Suppressor macrophage treated with lipopolysaccharide for 4 hours (primary cell): ENCODE measurements at regions not wholly inside any gene's neighbourhood (a gene's known extent, or its start where the extent isn't known, plus 50 kb on each side); places are given as distances from the start of the nearest gene placed in this dataset.
A peak's percentile ranks its signal among the peaks of the same experiment; 100 is the strongest.

Experiments used
- DNase-seq: peaks from one replicate; pipeline ENCODE4 v3.0.0-alpha.2; 2020

DNA sequence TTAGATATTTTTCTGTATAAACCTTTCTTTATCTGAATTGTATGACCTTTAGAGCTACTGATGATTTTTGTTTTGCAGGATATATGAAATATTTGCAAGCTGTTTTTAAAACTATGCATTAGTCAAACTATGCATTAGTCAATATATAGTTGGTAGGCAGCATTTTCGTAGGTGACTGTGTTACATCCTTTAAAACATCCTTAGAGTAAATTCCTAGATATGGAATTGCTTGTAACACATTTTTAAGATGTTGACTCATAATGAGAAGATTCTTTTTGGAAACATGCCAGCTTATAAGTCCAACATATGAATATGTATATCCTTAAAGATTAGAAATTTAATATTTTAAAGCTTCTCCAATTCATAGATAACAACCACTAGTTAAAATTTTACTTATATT is 1768.5 kb downstream of the PCDH7 start:
- DNase-seq = no peak

DNA sequence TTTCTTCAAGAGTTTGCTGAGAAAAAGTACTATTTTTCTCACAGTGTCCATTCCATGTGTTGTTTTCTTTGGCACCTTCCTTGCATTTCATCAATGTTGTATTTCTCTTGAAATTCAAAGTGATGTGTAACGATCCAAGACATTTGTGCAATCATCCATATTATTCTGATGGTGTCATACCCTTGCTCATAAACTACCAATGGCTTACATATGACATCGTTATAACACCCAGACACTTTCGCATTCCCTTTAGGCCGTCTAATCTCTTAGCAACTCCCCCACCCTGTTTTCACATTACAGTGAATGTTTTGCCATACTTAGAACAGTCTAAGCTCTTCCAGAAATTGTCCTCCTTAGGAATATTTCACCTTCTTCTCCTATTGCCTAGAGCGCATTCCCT is 1779.0 kb downstream of the PCDH7 start:
- DNase-seq = no peak

DNA sequence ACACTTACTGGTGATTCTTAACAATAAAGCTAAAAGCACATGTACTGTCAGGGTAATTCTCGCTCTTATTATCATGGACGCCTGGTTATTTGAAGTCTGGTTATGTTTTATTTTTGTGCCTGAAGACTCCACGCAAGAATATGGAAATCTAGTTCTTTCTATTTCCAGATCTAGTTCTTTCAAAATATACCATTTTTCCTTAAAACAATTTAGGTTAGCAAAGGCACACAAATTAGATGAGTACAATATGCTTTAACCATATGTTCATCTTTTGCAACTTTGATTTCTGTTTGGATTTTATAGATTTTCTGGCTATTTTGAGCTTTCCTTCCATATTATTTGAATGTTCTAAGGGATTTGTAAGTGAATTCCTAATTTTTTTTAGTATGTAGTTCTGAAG is 1783.1 kb downstream of the PCDH7 start:
- no peak for DNase-seq

DNA sequence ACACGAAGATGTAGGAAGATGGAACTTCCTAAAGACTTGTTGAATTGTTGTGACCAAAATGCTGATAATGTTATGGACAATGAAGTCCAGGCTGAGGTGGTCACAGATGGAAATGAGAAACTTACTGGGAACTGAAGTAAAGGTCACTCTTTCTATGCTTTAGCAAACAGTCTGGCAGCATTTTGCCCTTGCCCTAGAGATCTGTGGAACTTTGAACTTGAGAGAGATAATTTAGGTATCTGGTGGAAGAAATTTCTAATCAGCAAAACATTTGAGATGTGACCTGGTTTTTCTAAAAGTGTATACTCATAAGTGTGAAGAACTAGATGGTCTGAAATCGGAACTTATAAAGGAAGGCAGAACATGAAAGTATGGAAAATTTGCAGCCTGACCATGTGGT is 1785.9 kb downstream of the PCDH7 start:
- DNase-seq = no peak

DNA sequence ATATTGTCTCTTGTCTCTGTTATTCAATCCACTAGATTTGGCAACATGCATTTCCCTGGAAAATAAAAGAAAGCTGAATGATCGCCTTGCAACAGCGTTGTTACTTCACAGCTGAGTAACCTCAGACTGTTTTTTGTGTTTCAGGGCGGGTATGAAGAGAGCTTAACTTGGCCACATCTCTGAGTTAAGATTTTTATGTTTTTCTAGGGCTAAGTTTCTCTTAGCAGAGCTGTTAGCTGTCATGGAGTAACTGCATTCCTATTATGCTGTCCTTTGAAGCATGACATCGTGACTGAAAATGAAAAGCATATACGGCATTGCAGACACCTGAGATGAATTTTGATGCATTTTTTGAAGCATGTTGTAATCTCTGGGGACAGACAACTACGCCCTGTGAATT is 1798.9 kb downstream of the PCDH7 start:
- DNase-seq = no peak

DNA sequence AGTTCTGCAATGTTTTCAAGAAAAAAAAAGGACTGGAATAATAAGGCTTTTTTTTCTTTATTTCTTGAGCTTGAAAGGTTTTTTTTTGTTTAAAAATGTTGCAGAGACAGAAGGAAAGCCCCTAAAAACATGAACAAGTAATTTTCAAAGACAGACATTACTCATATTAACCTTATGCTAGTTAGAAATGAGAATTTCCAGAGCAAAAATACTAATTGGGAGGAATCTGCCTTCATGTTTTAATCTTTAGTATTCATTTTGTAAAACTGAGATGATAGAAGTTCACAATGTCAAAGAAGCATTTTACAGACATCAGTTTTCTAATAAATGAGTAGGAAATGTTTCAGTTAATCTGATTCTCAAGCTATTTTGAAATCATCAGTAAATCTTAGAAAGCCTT is 1805.3 kb downstream of the PCDH7 start:
- no peak for DNase-seq

DNA sequence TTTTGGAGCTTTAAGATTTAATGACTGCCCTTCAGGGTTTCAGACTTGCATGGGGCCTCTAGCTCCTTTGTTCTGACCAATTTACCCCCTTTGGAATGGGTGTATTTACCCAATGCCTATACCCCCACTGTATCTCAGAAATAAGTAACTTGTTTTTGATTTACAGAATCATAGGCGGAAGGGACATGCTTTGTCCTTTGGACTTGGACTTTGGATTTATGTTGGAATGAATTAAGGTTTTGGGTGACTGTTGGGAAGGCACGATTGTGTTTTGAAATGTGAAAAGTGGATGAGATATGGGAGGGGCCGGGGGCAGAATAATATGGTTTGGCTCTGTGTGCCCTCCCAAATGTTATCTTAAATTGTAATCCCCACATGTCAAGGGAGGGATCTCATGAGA is 1824.7 kb downstream of the PCDH7 start:
- DNase-seq = no peak

DNA sequence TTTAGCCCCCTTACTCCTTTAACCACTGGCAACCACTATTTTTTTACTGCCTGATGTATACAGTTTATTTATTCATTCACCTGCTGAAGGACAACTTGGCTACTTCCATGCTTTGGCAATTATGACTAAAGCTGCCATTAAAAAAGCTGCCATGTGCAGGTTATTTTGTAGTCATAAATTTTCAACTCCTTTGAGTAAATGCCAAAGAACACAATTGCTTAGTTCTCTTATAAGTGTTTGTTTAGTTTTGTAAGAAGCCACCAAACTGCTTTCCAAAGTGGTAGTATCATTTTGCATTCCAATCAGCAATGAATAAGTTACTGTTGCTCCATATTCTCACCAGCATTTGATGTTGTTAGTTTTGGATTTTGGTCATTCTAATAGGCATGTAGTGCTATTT is 1831.8 kb downstream of the PCDH7 start:
- no peak for DNase-seq

DNA sequence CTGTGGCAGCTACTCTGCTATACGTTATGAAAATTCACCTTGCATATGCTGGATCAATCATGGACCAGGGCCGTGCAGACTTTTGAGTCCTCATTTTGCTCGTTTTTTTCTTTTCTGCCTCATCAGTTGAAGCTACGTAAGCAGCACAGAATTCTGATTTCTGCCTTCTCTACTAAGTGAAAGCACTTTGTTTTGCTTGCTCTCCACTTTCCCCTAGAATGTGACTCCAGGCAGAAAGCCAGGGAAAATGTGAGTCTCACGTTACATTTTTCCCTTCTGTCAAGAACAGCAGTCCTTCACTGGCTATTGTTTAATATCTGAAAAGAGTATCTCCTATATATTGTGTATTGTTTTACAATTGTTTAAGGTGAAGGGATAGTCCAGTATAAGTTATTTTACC is 1840.1 kb downstream of the PCDH7 start:
- DNase-seq = no peak

DNA sequence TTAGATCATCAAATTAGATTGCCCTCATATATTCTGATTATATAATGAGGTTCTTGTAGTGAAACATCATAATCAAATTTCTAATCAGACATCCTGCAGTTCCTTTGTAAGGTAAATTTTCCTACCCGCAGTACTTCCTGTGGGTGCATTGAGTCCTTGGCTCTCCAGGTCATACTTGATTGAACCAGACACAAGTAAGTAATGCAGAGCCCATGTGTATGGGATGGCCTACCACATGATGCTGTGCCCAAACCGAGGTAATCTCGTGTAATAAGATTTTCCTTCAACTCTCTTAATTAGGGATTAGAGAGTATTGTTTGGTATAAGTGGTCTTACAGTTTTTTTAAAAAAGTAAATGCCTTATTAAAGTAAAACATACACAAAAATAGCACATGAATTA is 1841.8 kb downstream of the PCDH7 start:
- DNase-seq = no peak

DNA sequence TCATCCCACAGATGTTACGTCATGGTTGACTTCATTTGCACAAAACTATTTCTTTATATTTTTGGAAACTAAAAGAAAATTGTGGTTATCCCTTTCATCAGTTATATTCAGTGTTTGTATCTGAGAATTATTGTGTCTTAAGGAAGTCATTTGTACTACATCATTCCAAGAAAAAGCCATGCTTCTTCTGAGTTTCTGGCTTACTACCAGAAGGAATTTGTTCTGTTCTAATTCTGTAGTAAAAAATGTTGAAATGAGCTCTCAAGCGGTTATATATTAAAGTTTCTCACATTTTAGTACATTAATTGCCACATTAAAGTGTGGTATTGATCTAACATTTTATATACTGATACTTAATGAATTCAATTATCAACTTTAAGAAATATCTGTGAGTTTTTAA is 1844.5 kb downstream of the PCDH7 start:
- no peak for DNase-seq

DNA sequence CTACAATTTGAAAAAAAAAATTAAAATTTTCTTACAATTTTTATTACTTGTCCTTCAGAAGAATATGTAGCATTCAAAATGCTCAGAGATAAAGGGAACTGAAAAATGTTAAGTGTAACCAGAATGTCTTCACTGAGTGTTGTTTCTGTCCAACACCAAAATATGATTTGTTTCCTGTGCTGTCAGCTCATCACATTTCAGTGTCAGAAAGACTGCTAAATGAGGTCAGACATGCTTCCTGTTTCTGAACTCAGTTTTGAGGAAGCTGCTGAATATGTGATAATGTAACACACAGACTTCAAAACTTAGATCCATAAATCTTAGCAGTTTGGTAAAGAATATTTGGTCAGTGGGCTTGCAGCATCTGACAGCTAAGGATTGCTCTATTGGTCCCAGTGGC is 1849.7 kb downstream of the PCDH7 start:
- DNase-seq = peak; percentile 88

DNA sequence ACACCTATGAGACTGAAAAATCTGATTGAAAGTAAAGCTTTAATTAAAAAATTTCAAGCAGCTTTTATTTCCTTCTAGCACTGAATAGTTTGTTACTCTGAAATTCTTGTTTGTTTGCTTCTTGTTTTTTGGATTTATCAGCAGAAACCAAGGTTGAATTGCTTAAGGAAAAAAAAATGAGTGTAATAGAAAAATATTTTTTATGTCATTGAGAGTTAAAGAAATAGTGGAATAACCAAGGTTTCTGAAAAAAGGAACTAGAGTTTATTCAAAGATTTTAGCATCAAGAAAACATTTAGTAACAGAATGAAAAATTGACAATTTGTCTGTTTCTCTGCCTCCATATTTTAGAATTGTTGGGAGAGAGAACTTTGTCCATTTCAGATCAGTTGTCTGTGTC is 1852.2 kb downstream of the PCDH7 start:
- DNase-seq = no peak

DNA sequence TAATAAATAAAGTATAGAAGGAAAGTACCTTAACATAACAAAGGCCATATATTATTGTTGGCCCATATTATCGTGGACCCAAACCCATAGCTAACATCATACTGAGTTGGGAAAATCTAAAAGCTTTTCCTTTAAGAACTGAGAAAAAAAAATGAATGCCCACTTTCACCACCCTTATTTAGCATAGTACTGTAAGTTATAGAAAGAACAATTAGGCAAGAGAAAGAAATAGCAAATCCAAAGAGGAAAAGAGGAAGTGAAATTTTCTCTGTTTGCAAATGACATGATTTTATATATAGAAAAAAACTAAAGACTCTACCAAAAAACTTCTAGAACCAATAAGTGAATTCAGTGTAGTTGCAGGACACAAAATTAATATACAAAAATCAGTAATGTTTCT is 1854.6 kb downstream of the PCDH7 start:
- peak; percentile 59 for DNase-seq

DNA sequence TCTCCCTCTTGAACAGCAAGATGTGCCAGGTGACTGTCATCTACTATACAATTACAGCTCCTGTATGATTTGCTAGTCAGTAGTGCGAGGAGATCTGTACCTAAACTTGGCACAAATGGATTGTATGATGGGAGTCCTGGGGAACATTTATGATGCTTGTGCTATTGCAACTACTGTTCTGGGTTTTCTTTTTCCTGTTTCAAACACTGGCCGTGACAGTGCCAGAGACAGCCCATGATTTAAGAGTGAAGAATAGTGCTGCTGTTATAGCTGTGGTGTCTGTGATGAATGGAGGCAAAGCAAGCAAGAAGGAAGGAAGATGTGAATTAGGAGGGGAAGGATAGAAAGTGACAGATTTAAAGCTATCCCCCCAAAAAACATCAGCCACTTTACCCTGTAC is 1868.9 kb downstream of the PCDH7 start:
- DNase-seq = no peak

DNA sequence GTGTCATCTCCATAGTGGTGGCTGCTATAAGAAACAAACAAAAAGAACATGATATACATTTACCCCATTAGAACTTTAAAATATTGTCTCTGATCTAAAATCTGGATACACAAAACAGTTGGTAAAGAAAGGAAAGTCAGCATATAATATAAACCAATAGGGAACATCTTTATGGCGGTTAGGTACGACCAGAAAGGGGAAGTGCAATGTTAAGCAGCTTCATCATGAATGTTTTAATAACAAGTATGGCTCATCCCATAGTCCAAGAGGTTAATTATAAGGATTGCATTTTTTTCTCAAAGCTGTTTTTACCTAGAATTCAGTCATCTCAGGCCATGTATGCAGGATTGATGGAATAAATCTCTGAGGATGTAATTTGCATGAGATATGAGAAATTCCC is 1869.7 kb downstream of the PCDH7 start:
- no peak for DNase-seq

DNA sequence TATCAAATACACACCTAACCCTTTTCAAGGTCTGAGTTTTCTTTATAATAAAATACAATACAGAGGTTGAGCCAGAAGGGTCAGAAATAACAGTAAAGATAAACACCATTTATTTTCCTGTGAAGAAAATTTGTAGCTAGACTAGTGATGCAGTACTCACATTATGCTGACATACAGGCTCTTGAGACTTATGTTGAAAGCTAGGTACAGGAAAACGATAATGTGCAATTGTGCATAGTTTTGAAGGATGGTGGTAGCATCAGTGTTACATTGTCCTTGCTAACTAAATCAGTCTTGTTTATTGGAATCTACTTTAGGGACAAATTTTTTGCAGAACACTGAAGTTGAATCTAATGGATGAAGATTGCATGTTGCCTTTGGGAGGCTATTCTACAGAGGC is 1877.2 kb downstream of the PCDH7 start:
- no peak for DNase-seq

DNA sequence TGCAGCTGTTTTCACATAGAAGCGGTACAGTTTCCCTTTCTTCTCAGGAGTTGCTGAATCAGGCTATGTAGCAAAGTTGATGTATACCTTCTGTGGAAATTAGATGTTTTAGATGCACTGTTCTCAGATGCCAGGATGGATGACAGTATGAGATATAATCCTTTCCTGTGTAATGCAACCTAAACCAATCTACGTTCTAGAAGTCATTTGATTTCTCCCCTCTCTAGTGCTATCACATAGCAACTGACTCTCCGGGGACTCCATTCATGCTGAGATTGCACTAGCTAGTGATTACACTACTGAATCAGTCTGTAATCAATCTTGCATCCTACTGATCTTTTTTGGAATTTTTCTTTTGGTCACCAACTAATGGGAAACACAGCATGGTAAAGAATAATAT is 1881.7 kb downstream of the PCDH7 start:
- no peak for DNase-seq

DNA sequence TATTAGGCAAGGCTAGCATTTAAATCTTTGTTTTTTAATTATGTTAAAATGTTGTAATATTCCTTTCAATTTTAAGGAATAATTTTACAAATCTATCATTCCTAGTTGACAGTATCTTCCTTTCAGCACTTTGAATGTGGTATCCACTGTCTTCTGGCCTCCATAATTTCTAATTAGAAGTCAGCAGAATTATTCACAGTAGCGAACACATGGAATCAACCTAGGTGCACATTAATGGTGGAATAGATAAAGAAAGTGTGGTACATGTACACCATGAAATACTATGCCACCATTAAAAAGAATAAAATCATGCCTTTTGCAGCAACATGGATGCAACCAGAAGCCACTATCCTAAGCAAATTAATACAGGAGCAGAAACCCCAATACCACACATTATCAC is 1887.8 kb downstream of the PCDH7 start:
- no peak for DNase-seq

DNA sequence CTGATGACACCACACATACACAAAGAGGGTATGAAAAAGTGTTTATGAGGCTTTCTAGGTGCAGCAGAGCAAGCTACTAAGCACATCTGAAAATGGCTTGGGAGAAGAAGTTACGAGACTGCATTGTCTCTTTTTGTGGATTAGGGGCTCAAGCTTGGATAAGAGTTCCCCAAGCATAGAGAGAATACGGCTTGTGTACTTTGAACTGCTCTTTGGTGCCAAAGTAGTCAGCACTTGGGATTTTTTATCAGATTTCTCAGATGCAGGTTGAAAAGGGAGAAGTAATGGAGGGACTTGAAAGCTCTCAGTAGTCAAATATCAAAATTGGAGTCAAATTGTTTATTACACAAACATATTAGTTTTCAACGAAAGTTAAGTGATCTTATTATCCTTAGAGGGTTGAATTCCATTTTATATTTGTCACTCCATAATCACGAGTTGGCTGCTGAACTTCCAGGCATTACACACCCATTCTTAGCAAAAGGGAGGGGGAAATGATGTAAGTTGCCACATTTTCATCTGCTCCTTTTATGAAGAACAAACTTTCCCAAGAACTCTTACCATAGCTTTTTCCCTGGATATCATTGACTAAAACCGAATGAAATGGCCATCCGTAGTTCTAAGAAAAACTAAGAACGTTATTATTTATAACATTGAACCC is 1904.9 kb downstream of the PCDH7 start:
- no peak for DNase-seq

DNA sequence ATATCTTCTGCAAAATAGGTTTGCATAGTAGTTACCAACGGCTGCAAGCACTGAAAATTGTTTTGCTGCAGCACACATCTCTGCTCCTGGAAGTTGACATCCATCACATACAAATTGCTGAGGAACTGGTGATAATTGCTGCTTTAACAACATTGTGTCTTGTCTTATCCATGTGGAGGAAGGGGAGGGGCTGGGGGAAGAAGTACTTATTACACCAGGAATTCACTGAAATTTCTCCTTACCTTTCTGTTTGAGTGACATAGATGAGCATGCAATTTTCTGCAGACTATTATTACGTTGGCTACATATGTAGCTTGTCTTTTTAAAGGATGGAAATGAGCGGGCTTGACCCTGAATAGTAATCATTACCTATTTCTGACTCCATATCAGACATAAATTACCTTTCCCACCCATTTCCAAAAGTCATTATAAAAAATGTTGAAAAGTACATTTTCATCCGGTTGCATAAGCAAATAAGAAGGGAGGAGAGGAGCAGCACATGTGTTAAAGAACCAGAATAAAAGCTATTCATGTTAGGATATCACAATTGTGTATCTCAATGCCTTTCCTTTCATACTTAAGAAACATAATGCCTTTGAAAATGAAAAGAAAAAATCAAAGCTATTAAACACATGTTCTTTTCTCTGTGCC is 1905.6 kb downstream of the PCDH7 start:
- no peak for DNase-seq

DNA sequence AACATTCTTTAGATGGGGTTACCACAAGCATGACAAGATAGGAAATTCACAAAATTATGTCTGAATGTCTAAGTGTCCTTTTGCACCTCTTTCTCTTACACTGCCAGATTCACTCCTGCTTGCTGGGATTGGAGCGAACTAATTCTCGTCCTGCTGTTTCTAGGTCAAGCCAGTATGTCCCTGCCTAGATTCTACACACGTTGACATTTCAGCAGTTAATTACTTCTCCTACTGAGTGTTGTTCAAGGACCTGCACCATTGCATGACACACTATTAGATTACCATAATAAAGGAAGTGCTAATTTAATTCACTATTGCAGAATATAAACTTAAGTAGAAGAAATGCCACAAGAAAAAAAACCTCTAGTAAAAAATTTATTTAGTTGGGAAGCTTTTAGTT is 1911.7 kb downstream of the PCDH7 start:
- no peak for DNase-seq

DNA sequence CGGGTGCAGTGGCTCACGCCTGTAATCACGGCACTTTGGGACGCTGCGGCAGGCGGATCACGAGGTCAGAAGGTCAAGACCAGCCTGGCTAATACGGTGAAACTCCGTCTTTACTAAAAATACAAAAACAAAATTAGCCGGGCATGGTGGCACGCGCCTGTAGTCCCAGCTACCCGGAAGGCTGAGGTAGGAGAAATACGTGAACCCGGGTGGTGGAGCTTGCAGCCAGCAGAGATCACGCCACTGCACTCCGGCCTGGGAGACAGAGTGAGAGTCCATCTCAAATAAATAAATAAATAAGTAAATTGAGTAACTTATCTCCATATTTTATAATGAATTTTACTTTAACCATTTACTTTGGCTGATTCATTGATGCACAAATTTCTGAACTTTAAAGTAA is 1913.3 kb downstream of the PCDH7 start:
- DNase-seq = no peak

DNA sequence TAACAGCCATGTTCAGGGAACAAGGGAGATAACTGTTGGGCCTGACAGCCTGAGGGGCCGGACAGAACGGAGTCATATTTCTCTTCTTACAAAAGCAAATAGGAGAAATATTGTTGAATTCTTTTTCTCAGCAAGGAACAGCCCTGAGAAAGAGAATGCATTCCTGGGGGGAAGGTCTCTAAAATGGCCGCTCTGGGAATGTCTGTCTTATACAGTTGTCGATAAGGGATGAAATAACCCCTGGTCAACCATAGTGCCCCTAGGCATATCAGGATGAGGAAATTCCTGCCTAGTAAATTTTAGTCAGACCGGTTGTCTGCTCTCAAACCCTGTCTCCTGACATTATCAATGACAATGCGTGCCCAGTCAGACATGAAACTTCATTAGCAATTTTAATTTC is 1925.5 kb downstream of the PCDH7 start:
- no peak for DNase-seq

DNA sequence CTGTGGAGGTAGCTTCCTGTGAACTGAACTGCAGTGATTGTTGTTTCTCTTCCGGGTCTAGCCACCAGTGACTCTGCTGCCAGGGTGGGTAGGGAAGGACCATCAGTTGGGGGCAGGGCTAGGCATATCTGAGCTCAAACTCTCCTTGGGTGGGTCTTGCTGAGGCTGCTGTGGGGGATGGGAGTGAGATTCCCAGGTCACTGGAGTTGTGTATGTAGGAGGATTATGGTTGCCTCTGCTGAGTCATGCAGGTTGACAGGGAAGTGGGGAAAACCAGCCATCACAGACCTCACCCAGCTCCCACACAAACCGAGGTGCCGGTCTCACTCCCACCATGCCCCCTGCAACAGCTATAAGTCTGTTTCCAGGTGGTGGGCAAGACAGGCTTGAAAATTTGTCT is 1937.8 kb downstream of the PCDH7 start:
- DNase-seq = no peak
